ENCODE measurements at regions not wholly inside any gene's neighbourhood (a gene's known extent, or its start where the extent isn't known, plus 50 kb on each side); places are given as distances from the start of the nearest gene placed in this dataset.

DNA sequence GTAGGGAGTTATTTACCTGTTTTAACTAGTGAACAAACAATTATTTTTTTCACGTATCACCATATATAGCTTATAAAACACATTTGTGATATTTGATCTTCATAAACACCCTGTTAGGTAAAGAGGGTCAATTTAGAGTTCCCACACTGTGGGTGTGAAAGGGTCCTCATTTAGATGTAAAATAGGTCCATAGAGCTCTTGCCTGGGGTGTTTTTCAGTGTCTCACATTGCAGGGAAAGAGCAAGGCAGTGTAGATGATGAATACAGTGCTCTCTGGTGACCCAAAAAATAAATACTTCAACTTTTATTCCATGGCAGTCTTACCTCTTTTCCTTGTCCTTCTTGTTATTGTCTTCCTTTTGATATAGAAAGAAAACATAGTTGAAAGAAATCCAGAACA, 403.2 kb upstream of the SGCD start:
- whole genome bisulfite sequencing (ENCODE audit: insufficient coverage, low coverage, missing lambda C conversion rate): 0% methylated on average over 1 of the region's 1 CpG
- Histone ChIP-seq H3K36me3 (ENCODE audit: control insufficient read depth, insufficient read depth, low read length) (no peaks in the 10 kb centered on the region), H3K4me1 (replicated peaks in 1 of 2; ENCODE audit: control insufficient read depth in 2 of 2, insufficient read depth in 2 of 2, low read length in 2 of 2) (no peaks in the 10 kb centered on the region), H2AFZ (ENCODE audit: low read depth, low read length) (no peak overlapping the region), H3K9me3 (replicated peaks; ENCODE audit: control insufficient read depth, insufficient read depth, low read depth, low read length) (no peaks in the 10 kb centered on the region), H4K20me1 (replicated peaks; ENCODE audit: control insufficient read depth, insufficient read depth, low read length) (no peaks in the 10 kb centered on the region), H3K27me3 (ENCODE audit: control insufficient read depth in 2 of 2, insufficient read depth in 2 of 2, low read length in 2 of 2) (no peaks in the 10 kb centered on the region), H3K4me2 (ENCODE audit: insufficient read depth, low read length) (no peak overlapping the region), H3K9me1 (ENCODE audit: control insufficient read depth, insufficient read depth, low read length) (no peaks in the 10 kb centered on the region), H3K27ac (ENCODE audit: extremely low read depth, low read depth, low read length) (no peak overlapping the region), H3K4me3 (no peak overlapping the region), H3K9ac (ENCODE audit: insufficient read depth in 1 of 2, low read depth in 2 of 2, low read length in 2 of 2) (no peak overlapping the region), H3K79me2 (ENCODE audit: control insufficient read depth, insufficient read depth, low read length) (no peaks in the 10 kb centered on the region)
- ChIA-PET POLR2A (no interaction called here), CTCF (ENCODE audit: low intra/inter-chr PET ratio) (no interaction called here)
- no peak for TF ChIP-seq ZNF140 (CRISPR knock-in tag; IDR thresholded peaks at IDR 0.05)
- TF ChIP-seq PHF20 (IDR thresholded peaks at IDR 0.05; ENCODE audit: partially characterized antibody): no peak
- TF ChIP-seq, protein P1, sequence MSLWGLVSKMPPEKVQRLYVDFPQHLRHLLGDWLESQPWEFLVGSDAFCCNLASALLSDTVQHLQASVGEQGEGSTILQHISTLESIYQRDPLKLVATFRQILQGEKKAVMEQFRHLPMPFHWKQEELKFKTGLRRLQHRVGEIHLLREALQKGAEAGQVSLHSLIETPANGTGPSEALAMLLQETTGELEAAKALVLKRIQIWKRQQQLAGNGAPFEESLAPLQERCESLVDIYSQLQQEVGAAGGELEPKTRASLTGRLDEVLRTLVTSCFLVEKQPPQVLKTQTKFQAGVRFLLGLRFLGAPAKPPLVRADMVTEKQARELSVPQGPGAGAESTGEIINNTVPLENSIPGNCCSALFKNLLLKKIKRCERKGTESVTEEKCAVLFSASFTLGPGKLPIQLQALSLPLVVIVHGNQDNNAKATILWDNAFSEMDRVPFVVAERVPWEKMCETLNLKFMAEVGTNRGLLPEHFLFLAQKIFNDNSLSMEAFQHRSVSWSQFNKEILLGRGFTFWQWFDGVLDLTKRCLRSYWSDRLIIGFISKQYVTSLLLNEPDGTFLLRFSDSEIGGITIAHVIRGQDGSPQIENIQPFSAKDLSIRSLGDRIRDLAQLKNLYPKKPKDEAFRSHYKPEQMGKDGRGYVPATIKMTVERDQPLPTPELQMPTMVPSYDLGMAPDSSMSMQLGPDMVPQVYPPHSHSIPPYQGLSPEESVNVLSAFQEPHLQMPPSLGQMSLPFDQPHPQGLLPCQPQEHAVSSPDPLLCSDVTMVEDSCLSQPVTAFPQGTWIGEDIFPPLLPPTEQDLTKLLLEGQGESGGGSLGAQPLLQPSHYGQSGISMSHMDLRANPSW (CRISPR knock-in tag; IDR thresholded peaks at IDR 0.05): no peak
- TF ChIP-seq TCF7 (IDR thresholded peaks at IDR 0.05; ENCODE audit: borderline replicate concordance): no peak
- intact Hi-C loops (cut with micrococcal nuclease) (no loop called here), in situ Hi-C loops (cut with MboI) (no loop called here)
- ATAC-seq (no peak), DNase-seq (ENCODE audit: extremely low read depth in 1 of 4, low spot score in 3 of 4) (no peak), FAIRE-seq (no peak)
- BruUV-seq (replicated peaks): no TSS peak

DNA sequence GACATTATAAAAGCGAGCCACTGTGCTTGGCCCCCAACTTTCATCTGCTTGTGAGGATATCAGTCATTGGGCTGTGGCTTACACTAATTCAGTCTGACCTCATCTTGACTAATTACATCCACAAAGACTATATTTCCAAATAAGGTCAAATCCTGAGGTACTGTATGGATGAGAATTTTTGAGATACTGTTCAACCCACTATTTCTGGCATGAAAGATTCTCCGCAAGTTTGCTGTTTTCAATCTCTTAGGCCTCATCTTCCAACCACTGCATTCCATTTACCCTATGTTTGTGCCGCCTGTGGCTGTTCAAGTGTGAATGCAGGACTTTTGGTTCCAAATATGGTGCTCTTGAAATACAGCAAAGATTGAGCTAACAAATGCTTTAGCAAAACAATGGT, 400.9 kb upstream of the SGCD start:
- in situ Hi-C loops (cut with MboI): no loop called here
- 0% methylated on average over 3 of the region's 3 CpGs for WGBS (ENCODE audit: insufficient coverage, low coverage, missing lambda C conversion rate)
- no TSS peak for BruUV-seq (replicated peaks)
- Histone ChIP-seq H3K36me3 (ENCODE audit: control insufficient read depth, insufficient read depth, low read length) (no peaks in the 10 kb centered on the region), H3K79me2 (ENCODE audit: control insufficient read depth, insufficient read depth, low read length) (no peaks in the 10 kb centered on the region), H3K4me1 (replicated peaks in 1 of 2; ENCODE audit: control insufficient read depth in 2 of 2, insufficient read depth in 2 of 2, low read length in 2 of 2) (no peaks in the 10 kb centered on the region), H3K27me3 (ENCODE audit: control insufficient read depth in 2 of 2, insufficient read depth in 2 of 2, low read length in 2 of 2) (no peaks in the 10 kb centered on the region), H3K9me3 (replicated peaks; ENCODE audit: control insufficient read depth, insufficient read depth, low read depth, low read length) (no peaks in the 10 kb centered on the region), H4K20me1 (replicated peaks; ENCODE audit: control insufficient read depth, insufficient read depth, low read length) (no peaks in the 10 kb centered on the region), H3K27ac (ENCODE audit: extremely low read depth, low read depth, low read length) (no peak overlapping the region), H3K9ac (ENCODE audit: insufficient read depth in 1 of 2, low read depth in 2 of 2, low read length in 2 of 2) (no peak overlapping the region), H3K4me3 (no peak overlapping the region), H3K9me1 (ENCODE audit: control insufficient read depth, insufficient read depth, low read length) (no peaks in the 10 kb centered on the region), H3K4me2 (ENCODE audit: insufficient read depth, low read length) (no peak overlapping the region), H2AFZ (ENCODE audit: low read depth, low read length) (no peak overlapping the region)
- ATAC-seq (no peak), FAIRE-seq (no peak), DNase-seq (ENCODE audit: extremely low read depth in 1 of 4, low spot score in 3 of 4) (no peak)
- intact Hi-C loops (cut with micrococcal nuclease): no loop called here
- ChIA-PET POLR2A (no interaction called here), CTCF (ENCODE audit: low intra/inter-chr PET ratio) (no interaction called here)
- TF ChIP-seq NFATC3 (IDR thresholded peaks at IDR 0.05) (no peak), DNMT1 (IDR thresholded peaks at IDR 0.05) (no peak), ZNF197 (CRISPR knock-in tag; IDR thresholded peaks at IDR 0.05; ENCODE audit: low read depth) (no peak), ZNF253 (CRISPR knock-in tag; conservative IDR thresholded peaks at IDR 0.05) (no peak), EZH2 (IDR thresholded peaks at IDR 0.05; ENCODE audit: borderline replicate concordance, low read depth, low read length) (no peak), HEY1 (CRISPR knock-in tag; IDR thresholded peaks at IDR 0.05; ENCODE audit: borderline replicate concordance) (no peak)
- TF ChIP-seq, protein P2, sequence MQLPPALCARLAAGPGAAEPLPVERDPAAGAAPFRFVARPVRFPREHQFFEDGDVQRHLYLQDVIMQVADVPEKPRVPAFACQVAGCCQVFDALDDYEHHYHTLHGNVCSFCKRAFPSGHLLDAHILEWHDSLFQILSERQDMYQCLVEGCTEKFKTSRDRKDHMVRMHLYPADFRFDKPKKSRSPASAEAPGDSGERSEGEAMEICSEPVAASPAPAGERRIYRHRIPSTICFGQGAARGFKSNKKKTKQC (CRISPR knock-in tag; IDR thresholded peaks at IDR 0.05): no peak
- TF ChIP-seq, protein P3, sequence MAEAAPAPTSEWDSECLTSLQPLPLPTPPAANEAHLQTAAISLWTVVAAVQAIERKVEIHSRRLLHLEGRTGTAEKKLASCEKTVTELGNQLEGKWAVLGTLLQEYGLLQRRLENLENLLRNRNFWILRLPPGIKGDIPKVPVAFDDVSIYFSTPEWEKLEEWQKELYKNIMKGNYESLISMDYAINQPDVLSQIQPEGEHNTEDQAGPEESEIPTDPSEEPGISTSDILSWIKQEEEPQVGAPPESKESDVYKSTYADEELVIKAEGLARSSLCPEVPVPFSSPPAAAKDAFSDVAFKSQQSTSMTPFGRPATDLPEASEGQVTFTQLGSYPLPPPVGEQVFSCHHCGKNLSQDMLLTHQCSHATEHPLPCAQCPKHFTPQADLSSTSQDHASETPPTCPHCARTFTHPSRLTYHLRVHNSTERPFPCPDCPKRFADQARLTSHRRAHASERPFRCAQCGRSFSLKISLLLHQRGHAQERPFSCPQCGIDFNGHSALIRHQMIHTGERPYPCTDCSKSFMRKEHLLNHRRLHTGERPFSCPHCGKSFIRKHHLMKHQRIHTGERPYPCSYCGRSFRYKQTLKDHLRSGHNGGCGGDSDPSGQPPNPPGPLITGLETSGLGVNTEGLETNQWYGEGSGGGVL (CRISPR knock-in tag; IDR thresholded peaks at IDR 0.05): no peak
